NCI-H226 (cell line): ENCODE measurements at regions not wholly inside any gene's neighbourhood (a gene's known extent, or its start where the extent isn't known, plus 50 kb on each side); places are given as distances from the start of the nearest gene placed in this dataset.

ENCODE experiments used
- DNase-seq: peaks from one replicate; pipeline ENCODE4 v3.0.0-alpha.2; 2015

- DNase-seq: peak; percentile 16
These were observed 93.6 kb upstream of the UST start for GRCh38 chr6:148653138-148653776.

- no peak for DNase-seq
These were observed 89.8 kb upstream of the UST start for GRCh38 chr6:148657048-148657447.

- DNase-seq: no peak
These were observed 88.0 kb upstream of the UST start for GRCh38 chr6:148658681-148659430.

- DNase-seq: no peak
These were observed 79.4 kb upstream of the UST start for GRCh38 chr6:148667395-148667794.

- DNase-seq: no peak
These were observed 75.7 kb upstream of the UST start for GRCh38 chr6:148671085-148671484.

- no peak for DNase-seq
These were observed 74.9 kb upstream of the UST start for GRCh38 chr6:148671952-148672351.

GRCh38 chr6:148674306-148674705, 72.5 kb upstream of the UST start:
- DNase-seq: no peak

- DNase-seq: no peak
These were observed 69.0 kb upstream of the UST start for GRCh38 chr6:148677594-148678476.

GRCh38 chr6:148678682-148679081, 68.1 kb upstream of the UST start:
- DNase-seq: no peak

- no peak for DNase-seq
These were observed 65.2 kb upstream of the UST start for GRCh38 chr6:148681666-148682065.

- no peak for DNase-seq
These were observed 64.6 kb upstream of the UST start for GRCh38 chr6:148682252-148682651.

- DNase-seq: no peak
These were observed 63.8 kb upstream of the UST start for GRCh38 chr6:148682990-148683389.

GRCh38 chr6:148689168-148689567, 57.7 kb upstream of the UST start:
- no peak for DNase-seq

- no peak for DNase-seq
These were observed 52.8 kb upstream of the UST start for GRCh38 chr6:148693882-148694484.
